HepG2 (cell line): ENCODE measurements at regions not wholly inside any gene's neighbourhood (a gene's known extent, or its start where the extent isn't known, plus 50 kb on each side); places are given as distances from the start of the nearest gene placed in this dataset.

Experiments used
- ATAC-seq: fragments of 200-7000 bp; cut with Tn5 transposase; 3 replicates; pipeline ENCODE4 v1.9.1; 2020; ENCODE audit warnings: mild to moderate bottlenecking, moderate library complexity
- BruUV-seq: library from RNA; stranded (reverse); fragments of 400-500 nt; replicated peaks from 2 replicates; lab custom pipeline; 2021; lab: Mats Ljungman, UMichigan
- CTCF ChIA-PET: fragments of 300-600 bp; formaldehyde crosslinking; extraction: SDS; loops from one replicate; lab custom pipeline; 2021; ENCODE audit warnings: low total read pairs, inconsistent platforms, low intra/inter-chr PET ratio; lab: Yijun Ruan, JAX
- POLR2A ChIA-PET: fragments of 350-600 bp; sonication (Branson Sonifier 250); formaldehyde crosslinking; loops from one replicate; lab custom pipeline; 2020; ENCODE audit warnings: antibody characterized with exemption, inconsistent platforms; lab: Yijun Ruan, JAX
- DNase-seq: peaks from one replicate; pipeline ENCODE4 v3.0.0-alpha.2; 2015; ENCODE audit warnings: low spot score
- FAIRE-seq: peaks from 3 replicates; lab custom pipeline; 2011; peaks lifted over from hg19 to GRCh38; lab: Jason Lieb, UNC
- H2AFZ ChIP-seq: one replicate; pipeline ENCODE4 v1.6.1; 2011; ENCODE audit warnings: low read length, inconsistent platforms
- H3K27ac ChIP-seq: fragments of 300-600 bp; 3 replicates; pipeline ENCODE4 v1.8.0; 2011; ENCODE audit warnings: mixed run types, mild to moderate bottlenecking, mixed read lengths, low read length, inconsistent platforms; ENCODE audit not compliant: insufficient read depth; ENCODE audit errors: extremely low read length
- H3K27me3 ChIP-seq, 2 experiments: fragments of 200-600 bp in 1 of 2; 2 replicates in 1 of 2; 3 replicates in 1 of 2; pipeline versions ENCODE4 v1.6.0 to v1.8.0; 2011; ENCODE audit warnings: low read length in 2 of 2, mild to moderate bottlenecking in 2 of 2, moderate library complexity in 2 of 2, inconsistent platforms in 1 of 2; ENCODE audit not compliant: insufficient read depth in 2 of 2, control insufficient read depth in 1 of 2
- H3K36me3 ChIP-seq, 2 experiments: fragments of 200-600 bp in 1 of 2; replicated peaks in 1 of 2; 2 replicates in 1 of 2; 3 replicates in 1 of 2; pipeline versions ENCODE4 v1.5.1 to v1.8.0; 2011; ENCODE audit warnings: low read length in 2 of 2, inconsistent platforms in 1 of 2; ENCODE audit not compliant: insufficient read depth in 2 of 2, control insufficient read depth in 1 of 2
- H3K4me1 ChIP-seq: 2 replicates; pipeline ENCODE4 v1.5.1; 2012; ENCODE audit warnings: low read length, inconsistent platforms; ENCODE audit not compliant: insufficient read depth
- H3K4me2 ChIP-seq: 2 replicates; pipeline ENCODE4 v1.6.0; 2011; ENCODE audit warnings: low read depth, low read length, inconsistent platforms
- H3K4me3 ChIP-seq, 3 experiments: fragments of 200-600 bp in 1 of 3; sonication (generic), shearing (Covaris generic) in 1 of 3; replicated peaks in 1 of 3; 2 replicates each; pipeline ENCODE4 v1.5.1; 2011 to 2016; ENCODE audit warnings: low read length in 3 of 3, inconsistent platforms in 2 of 3, low read depth in 2 of 3, mild to moderate bottlenecking in 2 of 3, control low read depth in 1 of 3, mixed read lengths in 1 of 3; ENCODE audit not compliant: insufficient read depth in 1 of 3
- H3K79me2 ChIP-seq: one replicate; pipeline ENCODE4 v1.6.1; 2011; ENCODE audit warnings: low read length, inconsistent platforms; ENCODE audit not compliant: insufficient read depth
- H3K9ac ChIP-seq: 2 replicates; pipeline ENCODE4 v1.6.0; 2011; ENCODE audit warnings: mild to moderate bottlenecking, low read depth, low read length, inconsistent platforms; ENCODE audit not compliant: insufficient read depth
- H3K9me3 ChIP-seq: 2 replicates; pipeline ENCODE4 v1.5.1; 2012; ENCODE audit warnings: mild to moderate bottlenecking, low read length
- H4K20me1 ChIP-seq: 2 replicates; pipeline ENCODE4 v1.6.0; 2011; ENCODE audit warnings: inconsistent platforms, mild to moderate bottlenecking, low read length, moderate library complexity; ENCODE audit not compliant: insufficient read depth
- NBN ChIP-seq: fragments of 450-650 bp; conservative IDR thresholded peaks from 2 replicates; pipeline ENCODE4 v1.6.1; 2017
- NR2F2 ChIP-seq: IDR thresholded peaks from 2 replicates; pipeline ENCODE4 v1.6.1; 2012; ENCODE audit warnings: low read depth, inconsistent platforms, borderline replicate concordance
- PRMT3 ChIP-seq: sonication (generic); formaldehyde crosslinking; IDR thresholded peaks from 2 replicates; pipeline ENCODE4 v1.8.1; 2022; ENCODE audit warnings: low read depth, mild to moderate bottlenecking, moderate library complexity, missing genetic modification reagents, borderline replicate concordance
- RBM22 ChIP-seq: fragments of 200-400 bp; formaldehyde crosslinking; optimal IDR thresholded peaks from 2 replicates; pipeline ENCODE3; 2017; ENCODE audit warnings: mild to moderate bottlenecking, low read length, moderate library complexity
- TP53 ChIP-seq: sonication (generic); formaldehyde crosslinking; conservative IDR thresholded peaks from 2 replicates; pipeline ENCODE4 v1.4.0; 2020; ENCODE audit warnings: missing genetic modification reagents
- ZNF44 ChIP-seq: sonication (generic); formaldehyde crosslinking; IDR thresholded peaks from 2 replicates; pipeline ENCODE4 v1.5.1; 2020; ENCODE audit warnings: mild to moderate bottlenecking, missing genetic modification reagents
- ZNF737 ChIP-seq: sonication (generic); formaldehyde crosslinking; IDR thresholded peaks from 2 replicates; pipeline ENCODE4 v1.5.0; 2020; ENCODE audit warnings: missing genetic modification reagents, mild to moderate bottlenecking, borderline replicate concordance
- ZSCAN21 ChIP-seq: sonication (generic); formaldehyde crosslinking; IDR thresholded peaks from 2 replicates; pipeline ENCODE4 v1.8.0; 2022; ENCODE audit warnings: mild to moderate bottlenecking, missing genetic modification reagents, moderate library complexity, borderline replicate concordance
- WGBS: methylation state at CpG from one replicate; pipeline ENCODE4 v1.1.6; 2017; ENCODE audit warnings: low lambda C conversion rate; 5-methylcytosine and 5-hydroxymethylcytosine counted together
- in situ Hi-C: cut with HindIII; loops from 2 replicates; pipeline ENCODE4 v1.10.0; 2017; ENCODE audit warnings: low pct_unique_long_range_greater_than_20kb; ENCODE audit not compliant: extremely low pct_ligation_motif_present
- intact Hi-C: fragments of 100-400 bp; cut with micrococcal nuclease; formaldehyde crosslinking; loops from one replicate; pipeline ENCODE4 v1.10.0; 2022; ENCODE audit not compliant: unreplicated experiment
- TF ChIP-seq, protein P1 (sequence below), 2 experiments: sonication (generic) in 1 of 2; formaldehyde crosslinking in 1 of 2; IDR thresholded peaks; 2 replicates each; pipeline versions ENCODE4 v1.5.1 to v1.6.1; 2011 to 2020; ENCODE audit warnings: borderline replicate concordance in 1 of 2, low read depth in 1 of 2, low read length in 1 of 2, mild to moderate bottlenecking in 1 of 2, missing genetic modification reagents in 1 of 2, moderate library complexity in 1 of 2
- TF ChIP-seq, protein P2 (sequence below): sonication (generic); formaldehyde crosslinking; IDR thresholded peaks from 2 replicates; pipeline ENCODE4 v1.4.0; 2020; ENCODE audit warnings: missing genetic modification reagents
- TF ChIP-seq, protein P3 (sequence below): sonication (generic); formaldehyde crosslinking; IDR thresholded peaks from 2 replicates; pipeline ENCODE4 v1.8.0; 2022; ENCODE audit warnings: missing genetic modification reagents, mild to moderate bottlenecking, inconsistent platforms, borderline replicate concordance

DNA sequence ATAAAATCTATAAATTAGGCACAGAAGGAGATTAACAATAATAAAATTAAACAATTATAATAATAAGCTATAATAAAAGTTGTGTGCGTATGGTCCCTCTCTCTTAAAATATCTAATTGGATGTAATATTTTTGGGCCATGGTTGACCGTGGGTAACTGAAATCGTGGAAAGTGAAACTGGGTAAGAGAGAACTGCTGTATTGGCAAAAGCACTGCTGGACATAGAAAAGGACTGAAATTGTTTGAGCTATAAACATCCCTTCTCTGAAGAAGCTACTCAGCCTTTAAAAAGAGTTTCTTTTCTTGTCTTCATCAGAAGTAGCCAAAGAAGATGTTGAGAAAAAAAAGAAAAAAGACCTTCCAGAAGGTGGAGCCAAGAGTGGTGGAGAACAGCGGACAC, 379.4 kb downstream of the ZNF521 start:
- Histone ChIP-seq H3K4me2 (no peak overlapping the region), H3K4me1 (no peaks in the 10 kb centered on the region), H3K4me3 (no peak overlapping the region), H3K27me3 (no peaks in the 10 kb centered on the region), H4K20me1 (no peaks in the 10 kb centered on the region), H3K36me3 (no peaks in the 10 kb centered on the region), H3K27ac (no peak overlapping the region), H3K9ac (no peak overlapping the region), H3K79me2 (no peaks in the 10 kb centered on the region), H3K9me3 (0 out of 2 replicates have a peak, but pooled peaks cover 9% of the 10 kb centered on the region), H2AFZ (no peak overlapping the region)
- in situ Hi-C loops = no loop called here
- intact Hi-C loops = no loop called here
- ChIA-PET CTCF (no interaction called here), POLR2A (no interaction called here)
- WGBS = 42% methylated on average over 4 of the region's 4 CpGs
- DNase-seq (no peak), ATAC-seq (no peak), FAIRE-seq (no peak)
- TF ChIP-seq NR2F2 = no peak
- no peak for TF ChIP-seq RBM22
- TF ChIP-seq, protein P1, sequence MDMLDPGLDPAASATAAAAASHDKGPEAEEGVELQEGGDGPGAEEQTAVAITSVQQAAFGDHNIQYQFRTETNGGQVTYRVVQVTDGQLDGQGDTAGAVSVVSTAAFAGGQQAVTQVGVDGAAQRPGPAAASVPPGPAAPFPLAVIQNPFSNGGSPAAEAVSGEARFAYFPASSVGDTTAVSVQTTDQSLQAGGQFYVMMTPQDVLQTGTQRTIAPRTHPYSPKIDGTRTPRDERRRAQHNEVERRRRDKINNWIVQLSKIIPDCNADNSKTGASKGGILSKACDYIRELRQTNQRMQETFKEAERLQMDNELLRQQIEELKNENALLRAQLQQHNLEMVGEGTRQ (IDR thresholded peaks at IDR 0.05; ENCODE audit: low read depth, low read length) = no peak
- TF ChIP-seq, protein P1 (CRISPR knock-in tag; IDR thresholded peaks at IDR 0.05; ENCODE audit: borderline replicate concordance) = no peak
- TF ChIP-seq, protein P2, sequence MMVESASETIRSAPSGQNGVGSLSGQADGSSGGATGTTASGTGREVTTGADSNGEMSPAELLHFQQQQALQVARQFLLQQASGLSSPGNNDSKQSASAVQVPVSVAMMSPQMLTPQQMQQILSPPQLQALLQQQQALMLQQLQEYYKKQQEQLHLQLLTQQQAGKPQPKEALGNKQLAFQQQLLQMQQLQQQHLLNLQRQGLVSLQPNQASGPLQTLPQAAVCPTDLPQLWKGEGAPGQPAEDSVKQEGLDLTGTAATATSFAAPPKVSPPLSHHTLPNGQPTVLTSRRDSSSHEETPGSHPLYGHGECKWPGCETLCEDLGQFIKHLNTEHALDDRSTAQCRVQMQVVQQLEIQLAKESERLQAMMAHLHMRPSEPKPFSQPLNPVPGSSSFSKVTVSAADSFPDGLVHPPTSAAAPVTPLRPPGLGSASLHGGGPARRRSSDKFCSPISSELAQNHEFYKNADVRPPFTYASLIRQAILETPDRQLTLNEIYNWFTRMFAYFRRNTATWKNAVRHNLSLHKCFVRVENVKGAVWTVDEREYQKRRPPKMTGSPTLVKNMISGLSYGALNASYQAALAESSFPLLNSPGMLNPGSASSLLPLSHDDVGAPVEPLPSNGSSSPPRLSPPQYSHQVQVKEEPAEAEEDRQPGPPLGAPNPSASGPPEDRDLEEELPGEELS (CRISPR knock-in tag) = no peak
- TF ChIP-seq ZSCAN21 (CRISPR knock-in tag) = no peak
- TF ChIP-seq, protein P3, sequence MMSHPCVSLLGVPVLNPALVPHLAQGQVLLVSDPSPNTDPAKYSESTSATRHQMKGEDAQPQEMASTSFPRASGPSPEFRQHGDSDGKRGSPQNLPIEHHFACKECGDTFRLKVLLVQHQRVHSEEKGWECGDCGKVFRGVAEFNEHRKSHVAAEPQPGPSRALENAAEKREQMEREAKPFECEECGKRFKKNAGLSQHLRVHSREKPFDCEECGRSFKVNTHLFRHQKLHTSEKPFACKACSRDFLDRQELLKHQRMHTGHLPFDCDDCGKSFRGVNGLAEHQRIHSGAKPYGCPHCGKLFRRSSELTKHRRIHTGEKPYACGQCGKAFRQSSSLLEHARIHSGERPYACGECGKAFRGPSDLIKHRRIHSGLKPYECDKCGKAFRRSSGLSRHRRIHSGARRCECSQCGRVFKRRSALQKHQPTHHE = no peak
- TF ChIP-seq TP53 = no peak
- no peak for TF ChIP-seq PRMT3
- TF ChIP-seq ZNF44 (CRISPR knock-in tag) = no peak
- TF ChIP-seq ZNF737 (CRISPR knock-in tag) = no peak
- TF ChIP-seq NBN = no peak
- no TSS peak for BruUV-seq
